ENCODE measurements at regions not wholly inside any gene's neighbourhood (a gene's known extent, or its start where the extent isn't known, plus 50 kb on each side); places are given as distances from the start of the nearest gene placed in this dataset.

DNA sequence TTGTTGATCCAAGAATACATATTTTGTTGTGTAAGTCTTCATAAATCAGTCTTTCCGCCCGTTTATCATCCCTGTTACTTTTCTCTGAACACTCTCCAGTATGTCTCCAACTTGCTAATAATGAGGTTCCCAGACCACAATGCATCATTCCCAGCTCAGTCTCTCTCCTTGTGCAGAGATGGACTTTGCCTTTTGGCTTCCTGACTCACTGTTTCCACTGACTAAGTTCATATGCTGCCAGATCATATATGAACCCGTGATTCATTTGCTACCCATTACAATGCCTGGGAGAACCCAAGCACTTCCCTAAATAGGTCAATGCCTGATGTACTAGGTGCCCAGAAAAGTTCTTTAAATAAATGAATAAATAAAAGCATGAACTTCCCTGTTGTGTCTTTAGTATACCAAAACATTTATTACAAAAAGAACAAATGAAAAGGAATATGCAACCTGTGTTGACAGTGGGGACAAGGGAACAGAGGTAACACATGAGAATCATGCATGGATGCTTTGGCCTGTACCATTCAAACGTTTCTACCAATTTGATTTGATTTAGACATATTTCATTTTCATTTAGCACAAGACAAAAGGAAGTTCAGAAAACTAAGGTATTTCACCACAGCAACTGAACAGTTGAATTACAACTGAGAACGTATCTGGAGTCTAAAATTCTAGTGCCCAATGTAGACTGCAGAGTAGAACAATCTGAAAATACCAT lies 215.4 kb upstream of the HNRNPA3 start:
- POLR2A ChIA-PET: no interaction called here

DNA sequence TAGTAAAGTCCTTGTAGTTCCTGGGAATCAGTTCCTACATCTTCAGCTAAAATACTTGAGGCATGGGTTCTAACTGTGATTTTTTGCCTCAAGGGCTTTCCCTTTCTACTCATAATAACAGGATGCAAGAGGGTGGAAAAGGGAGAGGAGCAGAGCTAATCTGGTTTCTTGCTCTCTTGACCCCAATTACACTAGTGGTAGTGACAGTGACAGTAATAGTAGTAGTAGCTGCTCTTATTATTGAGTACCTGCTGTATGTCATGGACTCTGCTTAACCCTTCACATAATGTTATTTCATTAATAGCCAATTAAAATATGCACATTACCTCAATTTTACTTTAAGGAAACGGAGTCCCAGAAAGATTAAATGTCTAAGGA lies 214.8 kb upstream of the HNRNPA3 start:
- H3K27ac ChIP-seq (ENCODE audit: extremely low read depth, low read depth, low read length): no peak overlapping the region
- POLR2A ChIA-PET: no interaction called here
- H3K9me3 ChIP-seq (ENCODE audit: control insufficient read depth, insufficient read depth, low read depth, low read length): no peaks in the 10 kb centered on the region
- TF ChIP-seq, protein P1, sequence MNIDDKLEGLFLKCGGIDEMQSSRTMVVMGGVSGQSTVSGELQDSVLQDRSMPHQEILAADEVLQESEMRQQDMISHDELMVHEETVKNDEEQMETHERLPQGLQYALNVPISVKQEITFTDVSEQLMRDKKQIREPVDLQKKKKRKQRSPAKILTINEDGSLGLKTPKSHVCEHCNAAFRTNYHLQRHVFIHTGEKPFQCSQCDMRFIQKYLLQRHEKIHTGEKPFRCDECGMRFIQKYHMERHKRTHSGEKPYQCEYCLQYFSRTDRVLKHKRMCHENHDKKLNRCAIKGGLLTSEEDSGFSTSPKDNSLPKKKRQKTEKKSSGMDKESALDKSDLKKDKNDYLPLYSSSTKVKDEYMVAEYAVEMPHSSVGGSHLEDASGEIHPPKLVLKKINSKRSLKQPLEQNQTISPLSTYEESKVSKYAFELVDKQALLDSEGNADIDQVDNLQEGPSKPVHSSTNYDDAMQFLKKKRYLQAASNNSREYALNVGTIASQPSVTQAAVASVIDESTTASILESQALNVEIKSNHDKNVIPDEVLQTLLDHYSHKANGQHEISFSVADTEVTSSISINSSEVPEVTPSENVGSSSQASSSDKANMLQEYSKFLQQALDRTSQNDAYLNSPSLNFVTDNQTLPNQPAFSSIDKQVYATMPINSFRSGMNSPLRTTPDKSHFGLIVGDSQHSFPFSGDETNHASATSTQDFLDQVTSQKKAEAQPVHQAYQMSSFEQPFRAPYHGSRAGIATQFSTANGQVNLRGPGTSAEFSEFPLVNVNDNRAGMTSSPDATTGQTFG (tag by site-specific recombination; IDR thresholded peaks at IDR 0.05; ENCODE audit: borderline replicate concordance): no peak
- no peak for TF ChIP-seq ZNF701 (tag by site-specific recombination; IDR thresholded peaks at IDR 0.05)
- CTCF ChIA-PET: interaction anchor here (0.6 to 1.2 kb wide), 3 partner anchors 15 to 338 kb away, joined by 3 to 4 read pairs (median 4); no protein-coding TSS in a partner anchor
- H3K4me1 ChIP-seq (ENCODE audit: control insufficient read depth, insufficient read depth, low read length): no peaks in the 10 kb centered on the region
- H3K4me3 ChIP-seq (ENCODE audit: low read depth, low read length): no peak overlapping the region
- H3K36me3 ChIP-seq (ENCODE audit: control insufficient read depth in 2 of 2, insufficient read depth in 1 of 2, low read length in 2 of 2): no peaks in the 10 kb centered on the region

More for the DNA sequence above, 215.4 kb upstream of the HNRNPA3 start:
- Histone ChIP-seq H3K4me3 (ENCODE audit: low read depth, low read length) (no peak overlapping the region), H3K27ac (ENCODE audit: extremely low read depth, low read depth, low read length) (no peak overlapping the region), H3K36me3 (ENCODE audit: control insufficient read depth in 2 of 2, insufficient read depth in 1 of 2, low read length in 2 of 2) (no peaks in the 10 kb centered on the region), H3K4me1 (ENCODE audit: control insufficient read depth, insufficient read depth, low read length) (no peaks in the 10 kb centered on the region), H3K9me3 (ENCODE audit: control insufficient read depth, insufficient read depth, low read depth, low read length) (no peaks in the 10 kb centered on the region)
- CTCF ChIA-PET: interaction anchor here (0.6 to 1.2 kb wide), 3 partner anchors 16 to 338 kb away, joined by 3 to 4 read pairs (median 4); no protein-coding TSS in a partner anchor
- TF ChIP-seq ZBTB17 (tag by site-specific recombination; IDR thresholded peaks at IDR 0.05) (0 out of 2 replicates have a peak, but pooled peaks have one; percentile 23), ZNF768 (tag by site-specific recombination; IDR thresholded peaks at IDR 0.05) (no peak), ZNF302 (tag by site-specific recombination; IDR thresholded peaks at IDR 0.05; ENCODE audit: low read depth) (no peak), ZNF19 (tag by site-specific recombination; IDR thresholded peaks at IDR 0.05; ENCODE audit: low read depth) (no peak), ZBTB20 (tag by site-specific recombination; IDR thresholded peaks at IDR 0.05) (no peak), ZNF10 (tag by site-specific recombination; IDR thresholded peaks at IDR 0.05) (no peak), ZNF514 (tag by site-specific recombination; IDR thresholded peaks at IDR 0.05) (no peak), PRDM10 (tag by site-specific recombination; IDR thresholded peaks at IDR 0.05) (no peak), ZNF701 (tag by site-specific recombination; IDR thresholded peaks at IDR 0.05) (no peak), ZNF664 (tag by site-specific recombination; IDR thresholded peaks at IDR 0.05) (peak; percentile 43; the same call in 1 of the 2 replicates), YY2 (tag by site-specific recombination; IDR thresholded peaks at IDR 0.05) (no peak), ZNF48 (tag by site-specific recombination; IDR thresholded peaks at IDR 0.05) (no peak), ZBTB49 (tag by site-specific recombination; IDR thresholded peaks at IDR 0.05; ENCODE audit: low read depth) (no peak), ZNF621 (tag by site-specific recombination; IDR thresholded peaks at IDR 0.05) (no peak)
- TF ChIP-seq, protein P2, sequence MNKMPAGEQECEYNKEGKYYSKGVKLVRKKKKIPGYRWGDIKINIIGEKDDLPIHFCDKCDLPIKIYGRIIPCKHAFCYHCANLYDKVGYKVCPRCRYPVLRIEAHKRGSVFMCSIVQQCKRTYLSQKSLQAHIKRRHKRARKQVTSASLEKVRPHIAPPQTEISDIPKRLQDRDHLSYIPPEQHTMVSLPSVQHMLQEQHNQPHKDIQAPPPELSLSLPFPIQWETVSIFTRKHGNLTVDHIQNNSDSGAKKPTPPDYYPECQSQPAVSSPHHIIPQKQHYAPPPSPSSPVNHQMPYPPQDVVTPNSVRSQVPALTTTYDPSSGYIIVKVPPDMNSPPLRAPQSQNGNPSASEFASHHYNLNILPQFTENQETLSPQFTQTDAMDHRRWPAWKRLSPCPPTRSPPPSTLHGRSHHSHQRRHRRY (tag by site-specific recombination; IDR thresholded peaks at IDR 0.05): no peak
